ENCODE measurements at regions not wholly inside any gene's neighbourhood (a gene's known extent, or its start where the extent isn't known, plus 50 kb on each side); places are given as distances from the start of the nearest gene placed in this dataset.

DNA sequence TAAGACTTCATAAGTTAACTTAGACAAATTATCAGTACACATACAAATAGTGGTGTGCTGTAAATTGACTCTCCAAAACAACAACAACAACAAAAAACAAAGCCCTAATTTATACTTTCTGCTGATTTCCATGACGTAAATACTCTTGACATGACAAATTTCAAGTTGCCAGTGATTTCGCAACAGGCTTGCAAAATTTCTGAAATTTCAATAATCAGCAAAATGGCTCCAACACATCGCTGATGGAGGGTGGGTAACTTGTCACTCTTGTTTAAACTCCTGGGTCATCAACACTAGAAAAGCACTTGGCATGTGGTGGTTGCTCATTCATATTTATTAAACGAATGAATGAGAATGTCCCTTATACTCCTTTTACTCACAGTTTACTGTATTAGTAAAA is 205.2 kb upstream of the SATB1 start:
- H3K27me3 ChIP-seq (replicated peaks; ENCODE audit: insufficient read depth) = no peaks in the 10 kb centered on the region
- 27 to 32% methylated on average over 4 of the region's 4 CpGs for WGBS, 2 experiments (ENCODE audit: low coverage in 1 of 2, low lambda C conversion rate in 2 of 2, missing lambda C conversion rate in 2 of 2)
- H3K4me2 ChIP-seq (ENCODE audit: unreplicated experiment) = no peak overlapping the region
- no peaks in the 10 kb centered on the region for H3K36me3 ChIP-seq (ENCODE audit: low read depth)
- TF ChIP-seq EZH2phosphoT487 (IDR thresholded peaks at IDR 0.05; ENCODE audit: insufficient read depth, low read depth) = no peak
- no peak for TF ChIP-seq EZH2 (IDR thresholded peaks at IDR 0.05; ENCODE audit: insufficient read depth, poor library complexity, severe bottlenecking)
- H3K9ac ChIP-seq = no peak overlapping the region
- no peak overlapping the region for H3K27ac ChIP-seq
- no peaks in the 10 kb centered on the region for H3K4me1 ChIP-seq (ENCODE audit: insufficient read depth)
- in situ Hi-C loops (cut with MboI) = no loop called here
- H3K4me3 ChIP-seq = no peak overlapping the region
- no peaks in the 10 kb centered on the region for H3K79me2 ChIP-seq (ENCODE audit: insufficient read depth)
- H3K9me3 ChIP-seq (ENCODE audit: low read depth) = peaks cover 3% of the 10 kb centered on the region
- no peaks in the 10 kb centered on the region for H3K9me2 ChIP-seq (ENCODE audit: insufficient read depth)
- H3F3A ChIP-seq (ENCODE audit: insufficient read depth) = no peaks in the 10 kb centered on the region
- no peak overlapping the region for H2AFZ ChIP-seq
- DNase-seq = no peak
- no peaks in the 10 kb centered on the region for H4K20me1 ChIP-seq (ENCODE audit: insufficient read depth)

DNA sequence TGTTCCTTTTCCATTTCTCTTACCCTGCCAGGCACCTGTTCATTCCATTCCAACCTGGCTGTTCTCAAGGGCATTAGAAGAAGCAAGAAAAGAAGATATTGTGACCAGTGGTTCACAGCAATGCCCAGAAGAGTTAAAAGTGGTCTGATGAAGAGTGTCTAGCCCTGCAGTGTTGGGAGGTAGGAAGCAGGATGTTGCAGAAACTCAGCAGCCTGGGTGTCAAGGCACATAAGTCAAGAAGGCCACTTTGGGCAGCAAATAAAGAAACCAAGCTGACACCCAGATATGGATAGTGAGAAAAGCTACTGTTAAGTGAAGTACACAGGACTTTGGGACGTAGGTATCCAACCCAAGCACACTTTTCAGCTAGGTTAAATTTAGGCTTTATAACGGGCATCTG is 199.9 kb upstream of the SATB1 start:
- no peaks in the 10 kb centered on the region for H3K27me3 ChIP-seq (replicated peaks; ENCODE audit: insufficient read depth)
- no peaks in the 10 kb centered on the region for H3K36me3 ChIP-seq (ENCODE audit: low read depth)
- H3K9ac ChIP-seq = no peak overlapping the region
- TF ChIP-seq EZH2 (IDR thresholded peaks at IDR 0.05; ENCODE audit: insufficient read depth, poor library complexity, severe bottlenecking) (no peak), EZH2phosphoT487 (IDR thresholded peaks at IDR 0.05; ENCODE audit: insufficient read depth, low read depth) (no peak)
- H3K4me1 ChIP-seq (ENCODE audit: insufficient read depth) = no peaks in the 10 kb centered on the region
- in situ Hi-C loops (cut with MboI) = no loop called here
- no peaks in the 10 kb centered on the region for H3F3A ChIP-seq (ENCODE audit: insufficient read depth)
- H3K4me3 ChIP-seq = no peak overlapping the region
- peaks cover 3% of the 10 kb centered on the region for H3K9me3 ChIP-seq (ENCODE audit: low read depth)
- no peak for DNase-seq
- H4K20me1 ChIP-seq (ENCODE audit: insufficient read depth) = no peaks in the 10 kb centered on the region
- H3K79me2 ChIP-seq (ENCODE audit: insufficient read depth) = no peaks in the 10 kb centered on the region
- no peak overlapping the region for H2AFZ ChIP-seq
- no peaks in the 10 kb centered on the region for H3K9me2 ChIP-seq (ENCODE audit: insufficient read depth)
- H3K4me2 ChIP-seq (ENCODE audit: unreplicated experiment) = no peak overlapping the region
- 9 to 11% methylated on average over 2 of the region's 2 CpGs for WGBS, 2 experiments (ENCODE audit: low coverage in 1 of 2, low lambda C conversion rate in 2 of 2, missing lambda C conversion rate in 2 of 2)
- H3K27ac ChIP-seq = no peak overlapping the region

DNA sequence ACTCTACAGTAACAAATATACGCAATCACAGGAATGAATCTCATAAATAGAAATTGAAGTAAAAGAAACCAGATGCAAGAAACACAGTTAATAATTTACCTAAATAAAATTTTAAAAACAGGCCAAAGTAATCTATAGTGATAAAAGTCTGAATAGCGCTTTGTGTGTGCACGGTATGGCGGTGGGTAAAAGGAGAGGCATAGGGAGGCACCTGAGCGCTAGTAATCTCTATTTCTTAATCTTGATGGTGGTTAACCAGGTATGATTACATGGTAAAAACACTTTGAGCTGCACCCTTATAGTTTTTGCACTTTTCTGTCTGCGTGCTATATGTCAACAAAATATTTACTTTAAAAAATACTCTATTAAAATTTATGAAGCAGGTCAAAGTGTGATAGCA is 198.1 kb upstream of the SATB1 start:
- H3K4me3 ChIP-seq = no peak overlapping the region
- H3K4me2 ChIP-seq (ENCODE audit: unreplicated experiment) = no peak overlapping the region
- no peaks in the 10 kb centered on the region for H3F3A ChIP-seq (ENCODE audit: insufficient read depth)
- 56 to 71% methylated on average over 6 of the region's 6 CpGs for WGBS, 2 experiments (ENCODE audit: low coverage in 1 of 2, low lambda C conversion rate in 2 of 2, missing lambda C conversion rate in 2 of 2)
- H3K79me2 ChIP-seq (ENCODE audit: insufficient read depth) = no peaks in the 10 kb centered on the region
- H3K9me3 ChIP-seq (ENCODE audit: low read depth) = peaks cover 3% of the 10 kb centered on the region
- H3K27ac ChIP-seq = no peak overlapping the region
- in situ Hi-C loops (cut with MboI) = no loop called here
- no peaks in the 10 kb centered on the region for H3K9me2 ChIP-seq (ENCODE audit: insufficient read depth)
- no peaks in the 10 kb centered on the region for H4K20me1 ChIP-seq (ENCODE audit: insufficient read depth)
- no peak for DNase-seq
- no peak overlapping the region for H2AFZ ChIP-seq
- no peak overlapping the region for H3K9ac ChIP-seq
- H3K36me3 ChIP-seq (ENCODE audit: low read depth) = no peaks in the 10 kb centered on the region
- no peaks in the 10 kb centered on the region for H3K4me1 ChIP-seq (ENCODE audit: insufficient read depth)
- no peaks in the 10 kb centered on the region for H3K27me3 ChIP-seq (replicated peaks; ENCODE audit: insufficient read depth)
- TF ChIP-seq EZH2phosphoT487 (IDR thresholded peaks at IDR 0.05; ENCODE audit: insufficient read depth, low read depth) = no peak
- no peak for TF ChIP-seq EZH2 (IDR thresholded peaks at IDR 0.05; ENCODE audit: insufficient read depth, poor library complexity, severe bottlenecking)

DNA sequence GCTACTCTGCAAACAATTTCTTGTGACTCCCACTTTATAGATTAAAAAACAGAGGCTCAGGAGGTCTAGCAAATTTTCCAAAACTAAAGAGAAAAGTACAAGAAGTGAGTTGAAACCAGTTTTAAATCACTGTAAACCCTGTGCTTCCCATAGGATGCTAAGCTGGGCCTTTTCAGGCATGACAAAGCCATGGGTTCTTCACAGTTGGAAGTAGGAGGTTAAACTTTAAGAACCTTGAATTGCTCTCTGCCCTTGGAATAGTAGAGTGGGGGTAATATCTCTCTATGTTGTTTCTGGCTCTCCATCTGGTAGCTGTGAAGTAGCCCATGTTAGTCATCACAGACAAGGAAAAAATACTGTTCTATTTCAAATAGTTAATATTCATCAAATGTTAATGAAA is 193.6 kb upstream of the SATB1 start:
- Histone ChIP-seq H3K36me3 (ENCODE audit: low read depth) (no peaks in the 10 kb centered on the region), H3K79me2 (ENCODE audit: insufficient read depth) (no peaks in the 10 kb centered on the region), H3K4me1 (ENCODE audit: insufficient read depth) (no peaks in the 10 kb centered on the region), H3K27ac (no peak overlapping the region), H2AFZ (no peak overlapping the region), H3K9me2 (ENCODE audit: insufficient read depth) (no peaks in the 10 kb centered on the region), H3F3A (ENCODE audit: insufficient read depth) (no peaks in the 10 kb centered on the region), H3K4me3 (no peak overlapping the region), H3K27me3 (replicated peaks; ENCODE audit: insufficient read depth) (no peaks in the 10 kb centered on the region), H3K9ac (no peak overlapping the region), H3K9me3 (ENCODE audit: low read depth) (no peaks in the 10 kb centered on the region), H3K4me2 (ENCODE audit: unreplicated experiment) (no peak overlapping the region), H4K20me1 (ENCODE audit: insufficient read depth) (no peaks in the 10 kb centered on the region)
- in situ Hi-C loops (cut with MboI) = no loop called here
- no peak for DNase-seq
- TF ChIP-seq EZH2phosphoT487 (IDR thresholded peaks at IDR 0.05; ENCODE audit: insufficient read depth, low read depth) = no peak
- TF ChIP-seq EZH2 (IDR thresholded peaks at IDR 0.05; ENCODE audit: insufficient read depth, poor library complexity, severe bottlenecking) = no peak

DNA sequence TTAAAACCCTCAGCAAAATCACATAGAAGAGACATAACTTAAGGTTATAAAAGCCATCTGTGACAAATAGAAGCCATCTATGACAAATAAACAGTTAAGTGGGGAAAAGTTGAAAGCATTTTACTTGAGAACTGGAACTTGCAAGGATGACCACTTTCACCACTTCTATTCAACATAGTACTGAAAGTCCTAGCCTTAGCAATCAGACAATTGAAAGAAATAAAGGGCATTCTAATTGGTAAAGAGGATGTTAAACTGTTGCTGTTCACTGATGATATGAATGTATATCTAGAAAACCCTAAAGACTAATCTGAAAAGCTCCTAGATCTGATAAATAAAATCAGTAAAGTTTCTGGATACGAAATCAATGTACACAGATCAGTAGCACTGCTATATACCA is 186.9 kb upstream of the SATB1 start:
- TF ChIP-seq EZH2 (IDR thresholded peaks at IDR 0.05; ENCODE audit: insufficient read depth, poor library complexity, severe bottlenecking) (no peak), EZH2phosphoT487 (IDR thresholded peaks at IDR 0.05; ENCODE audit: insufficient read depth, low read depth) (no peak)
- Histone ChIP-seq H4K20me1 (ENCODE audit: insufficient read depth) (no peaks in the 10 kb centered on the region), H3K9ac (no peak overlapping the region), H3K4me1 (ENCODE audit: insufficient read depth) (no peaks in the 10 kb centered on the region), H3K79me2 (ENCODE audit: insufficient read depth) (no peaks in the 10 kb centered on the region), H3K36me3 (ENCODE audit: low read depth) (no peaks in the 10 kb centered on the region), H3K27ac (no peak overlapping the region), H3F3A (ENCODE audit: insufficient read depth) (no peaks in the 10 kb centered on the region), H3K9me2 (ENCODE audit: insufficient read depth) (no peaks in the 10 kb centered on the region), H3K27me3 (replicated peaks; ENCODE audit: insufficient read depth) (no peaks in the 10 kb centered on the region), H3K4me2 (ENCODE audit: unreplicated experiment) (no peak overlapping the region), H3K9me3 (ENCODE audit: low read depth) (no peaks in the 10 kb centered on the region), H2AFZ (no peak overlapping the region), H3K4me3 (no peak overlapping the region)
- WGBS, 2 experiments (ENCODE audit: low coverage in 1 of 2, low lambda C conversion rate in 2 of 2, missing lambda C conversion rate in 2 of 2) = 16 to 20% methylated on average over 1 of the region's 1 CpG
- no peak for DNase-seq
- in situ Hi-C loops (cut with MboI) = no loop called here

All from GM23248 (cell line).